GM12891 (cell line): ENCODE measurements at regions not wholly inside any gene's neighbourhood (a gene's known extent, or its start where the extent isn't known, plus 50 kb on each side); places are given as distances from the start of the nearest gene placed in this dataset.

Experiments used
- POLR2A ChIP-seq: IDR thresholded peaks from 2 replicates; pipeline ENCODE4 v1.6.1; 2011; ENCODE audit warnings: low read depth, low read length, control low read depth
- POLR2AphosphoS5 ChIP-seq: IDR thresholded peaks from 2 replicates; pipeline ENCODE4 v1.6.1; 2011; ENCODE audit warnings: low read depth, low read length, control low read depth
- POU2F2 ChIP-seq: IDR thresholded peaks from 2 replicates; pipeline ENCODE4 v1.6.1; 2011; ENCODE audit warnings: low read depth, mild to moderate bottlenecking, control low read depth, low read length, moderate library complexity
- SPI1 ChIP-seq: IDR thresholded peaks from 2 replicates; pipeline ENCODE4 v1.6.1; 2011; ENCODE audit warnings: low read depth, low read length, control low read depth
- TAF1 ChIP-seq: IDR thresholded peaks from 2 replicates; pipeline ENCODE4 v1.6.1; 2011; ENCODE audit warnings: low read depth, low read length, control low read depth

DNA sequence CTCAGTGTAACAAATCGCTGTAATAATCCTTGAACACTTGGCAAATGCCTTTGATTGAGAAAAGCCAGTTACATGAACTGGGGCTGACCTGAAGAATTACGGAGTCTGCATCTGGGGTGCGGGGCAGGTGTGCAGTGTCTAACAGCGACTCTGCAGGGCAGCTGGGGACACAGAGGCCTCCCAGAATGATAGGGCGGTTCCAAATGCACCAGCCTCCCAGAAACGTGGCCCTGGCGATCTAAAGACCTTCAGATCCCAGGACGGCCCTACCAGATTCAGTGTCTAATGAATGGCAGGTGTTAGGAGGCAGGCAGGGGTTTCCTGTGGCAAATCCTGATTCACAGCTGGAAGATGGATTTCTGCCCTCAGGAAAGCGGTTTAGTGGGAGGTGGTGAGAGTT is 100.5 kb upstream of the RGMA start:
- no peak for TF ChIP-seq POLR2AphosphoS5
- TF ChIP-seq POLR2A, result no peak
- no peak for TF ChIP-seq TAF1
- no peak for TF ChIP-seq SPI1
- TF ChIP-seq POU2F2, result no peak
